IMR-90 (cell line): ENCODE measurements at regions not wholly inside any gene's neighbourhood (a gene's known extent, or its start where the extent isn't known, plus 50 kb on each side); places are given as distances from the start of the nearest gene placed in this dataset.
A peak's percentile ranks its signal among the peaks of the same experiment; 100 is the strongest.

Experiments
- ATAC-seq: fragments of 200-7000 bp; cut with Tn5 transposase; 2 replicates; pipeline ENCODE4 v1.9.1; 2020; ENCODE audit warnings: low read depth, mild to moderate bottlenecking, moderate library complexity
- BruUV-seq: library from RNA; stranded (reverse); fragments of 400-500 nt; replicated peaks from 2 replicates; lab custom pipeline; 2021; lab: Mats Ljungman, UMichigan
- CTCF ChIA-PET: fragments of 300-600 bp; formaldehyde crosslinking; extraction: SDS; loops from one replicate; lab custom pipeline; 2021; ENCODE audit warnings: antibody characterized with exemption; lab: Yijun Ruan, JAX
- POLR2A ChIA-PET: fragments of 300-600 bp; sonication (Branson Sonifier 250); formaldehyde crosslinking; loops from one replicate; lab custom pipeline; 2022; ENCODE audit warnings: antibody characterized with exemption; ENCODE audit not compliant: unreplicated experiment; lab: Charles Lee
- DNase-seq: peaks from one replicate; pipeline ENCODE4 v3.0.0; 2013
- H2AFZ ChIP-seq: replicated peaks from 2 replicates; pipeline ENCODE3; 2013; ENCODE audit warnings: low read length, mild to moderate bottlenecking; ENCODE audit not compliant: poor library complexity
- H2AK5ac ChIP-seq: 2 replicates; pipeline ENCODE4 v1.6.1; 2013; ENCODE audit warnings: low read depth, low read length, inconsistent platforms
- H2AK9ac ChIP-seq: replicated peaks from 2 replicates; pipeline ENCODE3; 2013; ENCODE audit warnings: mild to moderate bottlenecking, low read depth, low read length, moderate library complexity; ENCODE audit not compliant: poor library complexity
- H2BK120ac ChIP-seq: 2 replicates; pipeline ENCODE4 v1.6.1; 2013; ENCODE audit warnings: low read depth, low read length, inconsistent platforms
- H2BK15ac ChIP-seq: 3 replicates; pipeline ENCODE4 v1.6.1; 2013; ENCODE audit warnings: low read depth, low read length, inconsistent platforms
- H2BK20ac ChIP-seq: 2 replicates; pipeline ENCODE4 v1.6.1; 2013; ENCODE audit warnings: low read depth, mild to moderate bottlenecking, inconsistent platforms, low read length, moderate library complexity
- H2BK5ac ChIP-seq: 2 replicates; pipeline ENCODE4 v1.6.1; 2013; ENCODE audit warnings: mild to moderate bottlenecking, low read depth, low read length, inconsistent platforms; ENCODE audit not compliant: poor library complexity, severe bottlenecking
- H3K14ac ChIP-seq: replicated peaks from 2 replicates; pipeline ENCODE4 v1.6.1; 2013; ENCODE audit warnings: low read depth, low read length, inconsistent platforms
- H3K18ac ChIP-seq: 2 replicates; pipeline ENCODE4 v1.6.1; 2013; ENCODE audit warnings: low read depth, low read length, control low read depth
- H3K23ac ChIP-seq: 2 replicates; pipeline ENCODE4 v1.6.1; 2013; ENCODE audit warnings: low read depth, low read length, inconsistent platforms
- H3K27ac ChIP-seq: 2 replicates; pipeline ENCODE4 v1.5.1; 2013; ENCODE audit warnings: mild to moderate bottlenecking, control low read depth, low read length; ENCODE audit not compliant: insufficient read depth
- H3K27me3 ChIP-seq: 2 replicates; pipeline ENCODE4 v1.6.1; 2013; ENCODE audit warnings: low read length; ENCODE audit not compliant: control insufficient read depth, insufficient read depth
- H3K36me3 ChIP-seq: 2 replicates; pipeline ENCODE4 v1.6.1; 2013; ENCODE audit warnings: low read length, mixed read lengths; ENCODE audit not compliant: control insufficient read depth, insufficient read depth
- H3K4ac ChIP-seq: 2 replicates; pipeline ENCODE4 v1.6.1; 2013; ENCODE audit warnings: low read depth, low read length, inconsistent platforms
- H3K4me1 ChIP-seq: 2 replicates; pipeline ENCODE4 v1.6.1; 2013; ENCODE audit warnings: low read length, mixed read lengths; ENCODE audit not compliant: control insufficient read depth, insufficient read depth
- H3K4me2 ChIP-seq: 2 replicates; pipeline ENCODE4 v1.6.1; 2013; ENCODE audit warnings: low read depth, mild to moderate bottlenecking, control low read depth, low read length, moderate library complexity
- H3K4me3 ChIP-seq: 2 replicates; pipeline ENCODE4 v1.5.1; 2013; ENCODE audit warnings: low read depth, mild to moderate bottlenecking, control low read depth, low read length, moderate library complexity; ENCODE audit not compliant: insufficient read depth
- H3K56ac ChIP-seq: 2 replicates; pipeline ENCODE4 v1.6.1; 2013; ENCODE audit warnings: low read length, inconsistent platforms; ENCODE audit not compliant: insufficient read depth; ENCODE audit errors: extremely low read depth
- H3K79me1 ChIP-seq, 2 experiments: 2 replicates each; pipeline ENCODE4 v1.6.1; 2013; ENCODE audit warnings: low read length in 2 of 2, inconsistent platforms in 1 of 2, low read depth in 1 of 2
- H3K9ac ChIP-seq: 2 replicates; pipeline ENCODE4 v1.6.1; 2013; ENCODE audit warnings: low read depth, low read length, control low read depth
- H3K9me1 ChIP-seq: 2 replicates; pipeline ENCODE4 v1.6.1; 2013; ENCODE audit warnings: low read length, inconsistent platforms; ENCODE audit not compliant: insufficient read depth
- H3K9me3 ChIP-seq: 2 replicates; pipeline ENCODE4 v1.6.1; 2013; ENCODE audit warnings: low read length; ENCODE audit not compliant: control insufficient read depth, insufficient read depth
- H4K20me1 ChIP-seq: 2 replicates; pipeline ENCODE4 v1.6.1; 2013; ENCODE audit warnings: low read length, inconsistent platforms; ENCODE audit not compliant: insufficient read depth
- H4K5ac ChIP-seq: 2 replicates; pipeline ENCODE4 v1.6.1; 2013; ENCODE audit warnings: mild to moderate bottlenecking, low read depth, low read length, control low read depth
- H4K8ac ChIP-seq, 2 experiments: 2 replicates each; pipeline ENCODE4 v1.6.1; 2013; ENCODE audit warnings: low read depth in 2 of 2, low read length in 2 of 2, control low read depth in 1 of 2, inconsistent platforms in 1 of 2
- H4K91ac ChIP-seq: 2 replicates; pipeline ENCODE4 v1.6.1; 2013; ENCODE audit warnings: low read depth, low read length, inconsistent platforms; ENCODE audit not compliant: insufficient read depth
- MAFK ChIP-seq: IDR thresholded peaks from 2 replicates; pipeline ENCODE4 v1.6.1; 2012; ENCODE audit warnings: low read depth, low read length, improper control_type of control experiment
- SMC3 ChIP-seq: fragments of 150-350 bp; IDR thresholded peaks from 2 replicates; pipeline ENCODE4 v1.6.1; 2016; ENCODE audit warnings: low read depth, mild to moderate bottlenecking, antibody characterized with exemption, low read length, moderate library complexity
- WGBS, 2 experiments: methylation state at CpG; one replicate each; pipeline versions ENCODE4 v1.1.5 to v1.1.7; 2013; ENCODE audit warnings: missing lambda C conversion rate in 2 of 2; ENCODE audit not compliant: insufficient read length in 1 of 2; ENCODE audit errors: extremely low coverage in 2 of 2; 5-methylcytosine and 5-hydroxymethylcytosine counted together
- dilution Hi-C: fragments of 300-500 bp; cut with HindIII; formaldehyde crosslinking; loops from one replicate; pipeline ENCODE4 v1.14.3; 2018; ENCODE audit warnings: low sequenced_read_pairs; ENCODE audit not compliant: unreplicated experiment
- in situ Hi-C: fragments of 300-500 bp; cut with MboI; formaldehyde crosslinking; loops from 3 replicates; pipeline ENCODE4 v1.14.3; 2019; ENCODE audit warnings: low sequenced_read_pairs, inconsistent platforms, mixed read lengths
- intact Hi-C: fragments of 100-400 bp; cut with micrococcal nuclease; formaldehyde crosslinking; loops from 2 replicates; pipeline ENCODE4 v1.10.0; 2022

DNA sequence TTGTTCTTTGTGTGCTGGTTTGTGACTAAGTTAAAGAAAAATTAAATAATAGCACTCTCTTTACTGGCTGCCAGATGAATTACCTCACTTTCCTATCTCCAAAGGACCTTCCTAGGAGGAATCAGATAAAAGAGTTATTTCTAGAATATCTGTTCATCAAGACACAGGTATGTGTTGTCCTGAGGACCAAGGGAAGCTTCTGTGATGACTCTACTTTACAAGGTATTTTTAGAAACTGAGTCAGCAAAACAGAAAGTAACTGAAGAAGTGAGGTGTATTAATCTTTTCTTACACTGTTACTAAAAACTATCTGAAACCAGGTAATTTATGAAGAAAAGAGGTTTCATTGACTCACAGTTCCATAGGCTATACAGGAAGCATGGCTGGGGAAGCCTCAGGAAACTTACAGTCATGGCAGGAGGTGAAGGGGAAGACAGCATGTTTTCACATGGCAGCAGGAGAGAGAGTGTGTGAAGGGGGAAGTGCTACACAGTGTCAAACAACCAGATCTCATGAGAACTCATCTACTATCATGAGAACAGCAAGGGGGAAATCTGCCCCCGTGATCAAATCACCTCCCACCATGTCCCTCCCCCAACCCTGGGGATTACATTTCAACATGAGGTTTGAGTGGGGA is 189.2 kb upstream of the DMAC1 start:
- Histone ChIP-seq H3K27me3 (no peaks in the 10 kb centered on the region), H4K8ac (no peak overlapping the region), H3K56ac (no peak overlapping the region), H4K91ac (no peak overlapping the region), H2AK9ac (no peak overlapping the region), H3K4me2 (no peak overlapping the region), H3K27ac (no peak overlapping the region), H2AK5ac (no peak overlapping the region), H3K9me3 (no peaks in the 10 kb centered on the region; the same call in 1 of the 2 replicates), H2AFZ (no peak overlapping the region), H3K4me1 (no peaks in the 10 kb centered on the region), H3K9me1 (no peaks in the 10 kb centered on the region), H3K23ac (no peak overlapping the region), H3K18ac (no peak overlapping the region), H2BK120ac (no peak overlapping the region), H3K4ac (no peak overlapping the region), H3K36me3 (no peaks in the 10 kb centered on the region), H2BK20ac (no peak overlapping the region), H2BK15ac (no peak overlapping the region), H2BK5ac (no peak overlapping the region), H4K20me1 (no peaks in the 10 kb centered on the region), H3K79me1 (no peaks in the 10 kb centered on the region), H3K14ac (no peak overlapping the region), H4K5ac (no peak overlapping the region), H3K9ac (no peak overlapping the region), H3K4me3 (no peak overlapping the region)
- in situ Hi-C loops (no loop called here), intact Hi-C loops (no loop called here), dilution Hi-C loops (no loop called here)
- WGBS, 2 experiments = no CpG with 5 or more reads among the region's 1 CpG
- TF ChIP-seq SMC3 (no peak), MAFK (peak; percentile 78)
- ChIA-PET POLR2A (no interaction called here), CTCF (no interaction called here)
- BruUV-seq = no TSS peak
- ATAC-seq = no peak
- no peak for DNase-seq
